ENCODE measurements at regions not wholly inside any gene's neighbourhood (a gene's known extent, or its start where the extent isn't known, plus 50 kb on each side); places are given as distances from the start of the nearest gene placed in this dataset.
"Not testable (repeated sequence)": the region's sequence is repeated elsewhere in the genome, so short reads cannot be mapped to it uniquely, and the experiment has no call there.

GRCh38 chr4:107519053-107519452 is 201.0 kb downstream of the PAPSS1 start:
- H3K4me3 ChIP-seq, result no peak overlapping the region
- peak overlapping the region; percentile 62; the same call in 1 of the 2 replicates for H3K27ac ChIP-seq
- H3K9me3 ChIP-seq (ENCODE audit: low read depth, low read length), result peaks cover 12% of the 10 kb centered on the region; the same call in 1 of the 2 replicates
- H3K9ac ChIP-seq (ENCODE audit: insufficient read length), result no peak overlapping the region
- no peak for TF ChIP-seq FOXP2 (optimal IDR thresholded peaks at IDR 0.05; ENCODE audit: control extremely low read depth, extremely low read length, insufficient read depth)
- no peak for TF ChIP-seq EZH2 (IDR thresholded peaks at IDR 0.05)
- TF ChIP-seq POLR2AphosphoS5 (IDR thresholded peaks at IDR 0.05; ENCODE audit: borderline replicate concordance, low read depth, low read length), result no peak
- DNase-seq (ENCODE audit: low read depth, low spot score), result peak; percentile 56
- H3K36me3 ChIP-seq (ENCODE audit: insufficient read depth, low read length), result peaks cover 5% of the 10 kb centered on the region

- peaks cover 5% of the 10 kb centered on the region for H3K36me3 ChIP-seq (ENCODE audit: insufficient read depth, low read length)
- TF ChIP-seq POLR2AphosphoS5 (IDR thresholded peaks at IDR 0.05; ENCODE audit: borderline replicate concordance, low read depth, low read length), result no peak
- TF ChIP-seq FOXP2 (optimal IDR thresholded peaks at IDR 0.05; ENCODE audit: control extremely low read depth, extremely low read length, insufficient read depth), result no peak
- TF ChIP-seq EZH2 (IDR thresholded peaks at IDR 0.05), result no peak
- H3K4me3 ChIP-seq, result no peak overlapping the region
- no peak overlapping the region for H3K9ac ChIP-seq (ENCODE audit: insufficient read length)
- H3K27ac ChIP-seq, result peak overlapping the region; percentile 62; the same call in 1 of the 2 replicates
- DNase-seq (ENCODE audit: low read depth, low spot score), result no peak
- peaks cover 12% of the 10 kb centered on the region; the same call in 1 of the 2 replicates for H3K9me3 ChIP-seq (ENCODE audit: low read depth, low read length)
These were observed 202.0 kb downstream of the PAPSS1 start for GRCh38 chr4:107518076-107518475.

GRCh38 chr4:107512549-107512948 is 207.5 kb downstream of the PAPSS1 start:
- Histone ChIP-seq H3K9ac (ENCODE audit: insufficient read length) (no peak overlapping the region), H3K27ac (peak overlapping the region; percentile 83), H3K4me3 (no peak overlapping the region), H3K9me3 (ENCODE audit: low read depth, low read length) (peaks cover 12% of the 10 kb centered on the region; the same call in 1 of the 2 replicates), H3K36me3 (ENCODE audit: insufficient read depth, low read length) (peaks cover 5% of the 10 kb centered on the region)
- peak; percentile 58 for DNase-seq (ENCODE audit: low read depth, low spot score)
- no peak for TF ChIP-seq EZH2 (IDR thresholded peaks at IDR 0.05)
- TF ChIP-seq FOXP2 (optimal IDR thresholded peaks at IDR 0.05; ENCODE audit: control extremely low read depth, extremely low read length, insufficient read depth), result no peak
- TF ChIP-seq POLR2AphosphoS5 (IDR thresholded peaks at IDR 0.05; ENCODE audit: borderline replicate concordance, low read depth, low read length), result no peak

GRCh38 chr4:107509615-107510014 is 210.4 kb downstream of the PAPSS1 start:
- Histone ChIP-seq H3K36me3 (ENCODE audit: insufficient read depth, low read length) (no peaks in the 10 kb centered on the region; the same call in 1 of the 2 replicates), H3K9me3 (ENCODE audit: low read depth, low read length) (no peaks in the 10 kb centered on the region; the same call in 1 of the 2 replicates), H3K4me3 (peak overlapping the region; percentile 50), H3K9ac (ENCODE audit: insufficient read length) (peak overlapping the region; percentile 1), H3K27ac (peak overlapping the region; percentile 93)
- no peak for TF ChIP-seq EZH2 (IDR thresholded peaks at IDR 0.05)
- TF ChIP-seq FOXP2 (optimal IDR thresholded peaks at IDR 0.05; ENCODE audit: control extremely low read depth, extremely low read length, insufficient read depth), result peak; percentile 12
- TF ChIP-seq POLR2AphosphoS5 (IDR thresholded peaks at IDR 0.05; ENCODE audit: borderline replicate concordance, low read depth, low read length), result no peak
- DNase-seq (ENCODE audit: low read depth, low spot score), result peak; percentile 76

- Histone ChIP-seq H3K9me3 (ENCODE audit: low read depth, low read length) (no peaks in the 10 kb centered on the region), H3K27ac (no peak overlapping the region), H3K36me3 (ENCODE audit: insufficient read depth, low read length) (no peaks in the 10 kb centered on the region), H3K9ac (ENCODE audit: insufficient read length) (no peak overlapping the region), H3K4me3 (no peak overlapping the region)
- DNase-seq (ENCODE audit: low read depth, low spot score), result no peak
- TF ChIP-seq POLR2AphosphoS5 (IDR thresholded peaks at IDR 0.05; ENCODE audit: borderline replicate concordance, low read depth, low read length) (no peak), FOXP2 (optimal IDR thresholded peaks at IDR 0.05; ENCODE audit: control extremely low read depth, extremely low read length, insufficient read depth) (no peak), EZH2 (IDR thresholded peaks at IDR 0.05) (no peak)
These were observed 219.5 kb downstream of the PAPSS1 start for GRCh38 chr4:107500551-107500950.

GRCh38 chr4:107497054-107497453 is 223.0 kb downstream of the PAPSS1 start:
- H3K9ac ChIP-seq (ENCODE audit: insufficient read length), result no peak overlapping the region
- no peak overlapping the region for H3K4me3 ChIP-seq
- no peak for TF ChIP-seq EZH2 (IDR thresholded peaks at IDR 0.05)
- TF ChIP-seq POLR2AphosphoS5 (IDR thresholded peaks at IDR 0.05; ENCODE audit: borderline replicate concordance, low read depth, low read length), result no peak
- no peak for TF ChIP-seq FOXP2 (optimal IDR thresholded peaks at IDR 0.05; ENCODE audit: control extremely low read depth, extremely low read length, insufficient read depth)
- H3K9me3 ChIP-seq (ENCODE audit: low read depth, low read length), result 0 out of 2 replicates have a peak, but pooled peaks cover 3% of the 10 kb centered on the region
- H3K36me3 ChIP-seq (ENCODE audit: insufficient read depth, low read length), result no peaks in the 10 kb centered on the region
- no peak for DNase-seq (ENCODE audit: low read depth, low spot score)
- no peak overlapping the region for H3K27ac ChIP-seq

GRCh38 chr4:107492566-107492965 is 227.5 kb downstream of the PAPSS1 start:
- no peak overlapping the region for H3K4me3 ChIP-seq
- TF ChIP-seq EZH2 (IDR thresholded peaks at IDR 0.05) (no peak), FOXP2 (optimal IDR thresholded peaks at IDR 0.05; ENCODE audit: control extremely low read depth, extremely low read length, insufficient read depth) (no peak), POLR2AphosphoS5 (IDR thresholded peaks at IDR 0.05; ENCODE audit: borderline replicate concordance, low read depth, low read length) (no peak)
- H3K9ac ChIP-seq (ENCODE audit: insufficient read length), result no peak overlapping the region
- DNase-seq (ENCODE audit: low read depth, low spot score), result no peak
- 0 out of 2 replicates have a peak, but pooled peaks cover 3% of the 10 kb centered on the region for H3K9me3 ChIP-seq (ENCODE audit: low read depth, low read length)
- no peak overlapping the region for H3K27ac ChIP-seq
- no peaks in the 10 kb centered on the region for H3K36me3 ChIP-seq (ENCODE audit: insufficient read depth, low read length)

- no peak for TF ChIP-seq FOXP2 (optimal IDR thresholded peaks at IDR 0.05; ENCODE audit: control extremely low read depth, extremely low read length, insufficient read depth)
- TF ChIP-seq EZH2 (IDR thresholded peaks at IDR 0.05), result no peak
- no peak for TF ChIP-seq POLR2AphosphoS5 (IDR thresholded peaks at IDR 0.05; ENCODE audit: borderline replicate concordance, low read depth, low read length)
- H3K9ac ChIP-seq (ENCODE audit: insufficient read length), result no peak overlapping the region
- no peak overlapping the region for H3K27ac ChIP-seq
- H3K9me3 ChIP-seq (ENCODE audit: low read depth, low read length), result 0 out of 2 replicates have a peak, but pooled peaks cover 3% of the 10 kb centered on the region
- no peak overlapping the region for H3K4me3 ChIP-seq
- no peak for DNase-seq (ENCODE audit: low read depth, low spot score)
- H3K36me3 ChIP-seq (ENCODE audit: insufficient read depth, low read length), result no peaks in the 10 kb centered on the region
These were observed 229.9 kb downstream of the PAPSS1 start for GRCh38 chr4:107490116-107490515.

- not testable (repeated sequence) for H3K27ac ChIP-seq; H3K9ac ChIP-seq (ENCODE audit: insufficient read length); H3K9me3 ChIP-seq (ENCODE audit: low read depth, low read length); H3K36me3 ChIP-seq (ENCODE audit: insufficient read depth, low read length); H3K4me3 ChIP-seq; DNase-seq (ENCODE audit: low read depth, low spot score)
These were observed 236.4 kb downstream of the PAPSS1 start for GRCh38 chr4:107483621-107484020.

All from SK-N-MC (cell line).